Hematopoietic multipotent progenitor cell treated with erythropoietin and hydrocortisone succinate and interleukin-3 and kit ligand, for 17 days (in vitro differentiated cells): ENCODE measurements at regions not wholly inside any gene's neighbourhood (a gene's known extent, or its start where the extent isn't known, plus 50 kb on each side); places are given as distances from the start of the nearest gene placed in this dataset.

Source experiments
- DNase-seq: peaks from one replicate; pipeline ENCODE4 v3.0.0-alpha.2; 2015; ENCODE audit warnings: low spot score

- no peak for DNase-seq
These were observed 278.1 kb downstream of the GADD45G start for GRCh38 chr9:89882930-89883361.

GRCh38 chr9:89883401-89884341 is 278.9 kb downstream of the GADD45G start:
- no peak for DNase-seq

GRCh38 chr9:89884356-89885083 is 279.7 kb downstream of the GADD45G start:
- no peak for DNase-seq

DNA sequence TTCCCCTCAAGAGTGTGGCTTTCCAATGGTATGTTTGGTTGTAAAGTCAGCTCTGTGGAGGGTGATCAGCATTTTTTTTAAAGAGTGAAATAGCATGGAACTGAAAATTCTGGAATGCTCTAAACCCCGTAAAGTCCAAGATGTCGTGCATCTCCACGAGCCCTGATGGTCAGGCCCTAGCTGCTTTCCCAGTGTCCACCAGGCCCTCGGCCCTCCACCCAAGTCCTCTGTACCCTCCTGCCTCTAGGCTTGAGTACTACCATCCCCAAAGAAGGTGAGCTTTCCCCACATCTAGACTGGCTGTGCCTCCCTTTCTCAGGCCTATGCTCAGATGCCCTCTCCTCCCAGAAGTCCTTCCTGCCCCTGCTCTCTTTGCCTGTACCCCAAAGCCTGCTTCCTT is 280.3 kb downstream of the GADD45G start:
- DNase-seq, result no peak

- DNase-seq, result no peak
These were observed 281.5 kb downstream of the GADD45G start for GRCh38 chr9:89886281-89886700.

- DNase-seq, result no peak
These were observed 282.5 kb downstream of the GADD45G start for GRCh38 chr9:89887286-89887685.

- DNase-seq, result no peak
These were observed 283.4 kb downstream of the GADD45G start for GRCh38 chr9:89888233-89888632.

DNA sequence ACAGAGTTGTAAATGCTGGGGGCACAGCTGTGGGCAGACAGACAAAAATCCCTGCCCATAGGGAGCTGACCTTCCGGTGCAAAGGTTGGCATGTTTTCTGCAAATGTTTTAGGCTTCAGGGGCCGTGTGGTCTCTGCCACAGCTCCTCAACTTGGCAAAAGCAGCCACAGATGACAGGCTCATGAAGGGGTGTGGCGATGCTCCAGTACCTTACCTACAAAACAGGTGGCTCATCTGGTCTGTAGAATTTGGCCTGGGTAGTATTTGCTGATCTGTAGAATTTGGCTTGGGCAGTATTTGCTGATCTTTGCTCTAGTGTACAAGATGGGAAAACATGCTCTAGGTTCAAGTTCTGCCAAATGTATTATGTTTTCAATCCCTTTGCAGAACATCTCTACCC is 283.9 kb downstream of the GADD45G start:
- no peak for DNase-seq

- no peak for DNase-seq
These were observed 285.1 kb downstream of the GADD45G start for GRCh38 chr9:89889865-89890264.

GRCh38 chr9:89890326-89890980 is 285.6 kb downstream of the GADD45G start:
- DNase-seq, result no peak

DNA sequence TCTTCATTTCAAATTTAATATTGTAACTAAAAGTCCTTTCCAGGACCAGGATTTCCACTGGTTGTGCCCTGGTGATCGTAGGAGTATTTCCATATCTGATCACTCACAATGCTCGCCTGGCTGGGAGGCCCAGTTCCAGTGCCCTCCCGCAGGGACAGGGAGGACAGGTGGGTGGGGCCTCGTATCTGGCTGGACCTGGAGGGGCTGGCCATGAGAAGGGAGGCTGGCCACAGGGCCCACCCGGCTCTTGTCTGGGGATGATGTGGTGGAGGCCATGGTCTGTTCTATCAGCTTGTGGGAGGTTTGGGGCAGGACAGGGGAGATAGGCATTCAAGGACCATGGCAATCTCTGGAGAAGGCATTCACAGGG is 286.4 kb downstream of the GADD45G start:
- DNase-seq, result no peak

DNA sequence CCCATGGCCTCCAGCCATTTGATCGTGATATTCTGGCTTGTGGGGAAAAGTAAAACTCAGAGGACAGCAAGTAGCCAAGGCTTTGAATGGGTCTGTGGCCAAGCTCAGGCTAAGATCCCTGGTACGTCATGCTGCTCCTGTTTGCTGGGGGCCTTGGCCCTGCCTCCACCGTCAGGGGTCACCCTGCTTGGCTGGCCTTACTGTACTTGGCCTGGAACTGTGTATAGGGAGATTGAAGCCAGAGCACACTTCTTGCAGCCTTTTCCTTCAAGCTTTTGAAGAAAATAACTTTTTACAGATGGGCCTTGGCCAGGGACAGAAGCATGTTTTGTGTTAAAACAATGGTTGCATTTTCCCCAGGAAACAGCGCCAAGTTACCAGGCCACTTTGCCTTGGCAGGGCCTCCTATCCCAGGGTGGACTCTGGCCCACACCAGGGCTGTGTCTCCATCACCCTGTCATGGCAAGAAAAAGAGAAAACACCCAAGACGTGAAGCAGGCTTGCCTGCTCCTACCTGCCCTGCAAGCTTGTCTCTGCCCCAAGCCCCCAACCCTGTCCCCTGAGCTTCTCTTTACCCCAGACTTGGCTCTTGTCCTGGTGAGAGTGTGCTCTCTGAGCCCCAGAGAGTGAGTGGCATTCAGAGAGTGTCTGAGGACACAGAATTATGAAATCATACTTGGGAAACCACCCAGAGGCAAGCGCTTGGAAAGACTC is 286.9 kb downstream of the GADD45G start:
- DNase-seq, result no peak

DNA sequence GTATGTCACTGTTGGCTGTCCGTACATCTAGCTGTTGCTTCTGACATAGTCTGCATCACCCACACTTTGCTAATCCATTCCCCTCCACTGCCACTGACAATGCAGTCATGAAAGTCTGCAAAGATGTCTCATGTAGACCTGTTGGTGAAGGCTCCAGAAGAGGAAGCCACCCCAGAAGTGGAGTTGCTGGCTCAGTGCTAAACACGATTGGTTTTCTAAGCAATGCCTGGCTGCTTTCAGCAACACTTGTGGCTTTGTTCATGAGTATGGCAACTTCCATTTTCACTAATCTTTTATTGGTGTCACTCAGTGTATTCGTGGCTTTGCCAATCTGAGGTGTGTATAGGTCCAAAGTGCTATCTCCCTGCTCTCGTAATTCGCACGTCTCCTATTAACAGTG is 288.1 kb downstream of the GADD45G start:
- no peak for DNase-seq

DNA sequence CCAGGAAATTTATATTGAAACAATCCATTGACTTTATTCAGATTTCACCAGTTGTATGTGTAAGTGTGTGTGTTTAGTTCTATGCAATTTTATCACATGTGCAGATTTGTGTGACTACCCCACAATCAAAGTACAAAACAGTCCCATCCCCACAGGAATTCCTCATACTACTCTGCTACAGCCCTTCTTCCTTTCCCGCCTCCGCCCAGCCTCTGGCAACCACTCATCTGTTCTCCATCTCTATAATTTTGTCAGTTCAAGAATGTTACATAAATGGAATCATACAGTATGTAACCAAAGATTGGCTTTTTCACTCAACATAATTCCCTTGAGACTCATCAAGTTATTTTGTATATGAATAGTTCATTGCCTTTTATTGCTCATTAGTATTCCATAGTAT is 289.1 kb downstream of the GADD45G start:
- no peak for DNase-seq

GRCh38 chr9:89896806-89897340 is 292.1 kb downstream of the GADD45G start:
- DNase-seq, result no peak

GRCh38 chr9:89899573-89899972 is 294.8 kb downstream of the GADD45G start:
- no peak for DNase-seq

GRCh38 chr9:89901920-89902319 is 297.1 kb downstream of the GADD45G start:
- no peak for DNase-seq

DNA sequence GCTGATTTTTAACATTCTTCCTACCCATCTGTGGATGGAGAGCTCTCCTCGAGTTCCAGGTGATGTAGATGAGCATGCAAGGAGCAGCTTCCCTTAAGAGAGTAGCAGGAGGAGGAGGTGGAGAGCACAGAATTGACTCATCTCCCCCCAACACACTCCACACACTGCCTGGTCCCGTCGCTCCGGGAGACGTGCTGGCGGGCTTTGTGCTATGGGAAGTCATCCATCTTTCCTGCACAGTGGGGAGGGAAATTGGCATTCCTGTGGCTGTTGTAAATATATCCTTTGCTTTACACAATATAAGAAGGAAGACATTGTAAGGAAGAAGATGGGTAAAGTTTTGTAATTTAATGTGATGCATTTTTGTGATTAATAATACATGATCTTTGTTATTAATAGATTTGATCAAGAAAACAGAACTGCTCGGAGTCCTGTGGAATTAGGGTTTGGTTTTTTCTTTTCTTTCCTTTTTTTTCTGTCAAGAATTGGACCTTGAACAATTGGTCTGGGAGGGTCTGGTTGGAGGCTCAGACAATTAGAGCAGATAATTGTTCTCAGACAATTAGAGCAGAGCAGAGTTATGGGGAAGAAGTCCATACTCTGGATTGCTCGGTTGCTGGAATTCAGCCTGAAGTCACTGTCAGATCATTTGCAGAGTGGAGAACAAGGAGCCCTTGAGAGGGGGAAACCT is 297.8 kb downstream of the GADD45G start:
- no peak for DNase-seq

- DNase-seq, result no peak
These were observed 298.3 kb downstream of the GADD45G start for GRCh38 chr9:89903141-89903475.

DNA sequence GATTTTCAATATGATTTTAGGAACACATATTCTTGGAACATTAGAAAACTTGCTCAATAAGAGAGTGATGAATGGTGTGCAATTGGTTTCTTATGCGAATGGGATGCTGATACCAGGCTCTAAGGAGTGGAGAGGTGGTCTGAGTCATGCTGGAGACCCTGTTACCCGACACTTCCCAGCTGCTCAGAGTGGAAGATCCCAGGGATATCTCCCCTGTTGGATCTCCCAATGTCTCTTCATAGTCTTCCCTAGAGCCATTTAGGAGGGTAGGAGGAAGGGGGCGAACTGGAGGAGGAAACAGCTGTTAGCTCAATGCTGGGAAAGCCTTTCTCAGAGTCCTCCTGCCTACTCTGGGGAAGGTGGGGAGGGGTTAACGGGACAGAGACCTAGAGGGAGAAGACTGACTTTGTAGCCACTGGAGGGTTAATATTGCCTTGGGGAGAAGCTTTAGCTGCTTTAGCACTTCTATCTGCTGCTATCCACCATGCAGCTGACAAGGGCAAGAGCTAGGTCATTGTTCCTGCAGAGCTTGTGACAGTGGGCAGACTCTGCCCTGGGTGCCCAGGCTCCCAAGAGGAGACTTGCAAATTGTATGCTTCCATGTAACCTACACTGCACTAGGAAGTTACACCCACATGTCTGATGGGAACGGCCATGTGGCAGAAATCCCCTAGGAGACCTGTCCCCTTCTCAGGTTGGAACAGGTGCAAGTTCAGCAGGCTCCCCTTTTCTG is 301.0 kb downstream of the GADD45G start:
- no peak for DNase-seq
